Thyroid gland (tissue), 1 donor: ENCODE measurements at regions not wholly inside any gene's neighbourhood (a gene's known extent, or its start where the extent isn't known, plus 50 kb on each side); places are given as distances from the start of the nearest gene placed in this dataset. TPM values are rescaled to one million over a fixed set of nuclear protein-coding genes. Genes with fewer than 3 reads are reported as not detected.

Experiments
- small RNA-seq: library from RNA; depleted of rRNA; stranded (forward); fragments of <200 nt; gene quantifications from one replicate; pipeline ENCODE3, GENCODE V24; 2016

Small RNAs in the stretch of these regions (small RNA-seq; reads per million reads assigned to genes)
- gene AL603825.1: not detected
